ENCODE measurements at regions not wholly inside any gene's neighbourhood (a gene's known extent, or its start where the extent isn't known, plus 50 kb on each side); places are given as distances from the start of the nearest gene placed in this dataset.

- TF ChIP-seq, protein P1, sequence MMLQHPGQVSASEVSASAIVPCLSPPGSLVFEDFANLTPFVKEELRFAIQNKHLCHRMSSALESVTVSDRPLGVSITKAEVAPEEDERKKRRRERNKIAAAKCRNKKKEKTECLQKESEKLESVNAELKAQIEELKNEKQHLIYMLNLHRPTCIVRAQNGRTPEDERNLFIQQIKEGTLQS (IDR thresholded peaks at IDR 0.05), result no peak
- no peak for TF ChIP-seq ZFX (IDR thresholded peaks at IDR 0.05)
- Histone ChIP-seq H3K27ac (ENCODE audit: low read depth, low read length) (no peak overlapping the region), H3K9ac (ENCODE audit: low read length) (no peak overlapping the region), H3K9me2 (ENCODE audit: insufficient read depth) (no peaks in the 10 kb centered on the region), H4K20me1 (ENCODE audit: insufficient read depth) (no peaks in the 10 kb centered on the region), H3K4me1 (ENCODE audit: control insufficient read depth in 1 of 2, insufficient read depth in 2 of 2, low read length in 2 of 2) (no peaks in the 10 kb centered on the region), H3K27me3 (ENCODE audit: insufficient read depth, low read length) (no peaks in the 10 kb centered on the region), H3K36me3 (ENCODE audit: control insufficient read depth in 1 of 2, insufficient read depth in 2 of 2, low read length in 2 of 2) (no peaks in the 10 kb centered on the region), H3K4me2 (ENCODE audit: low read length) (no peak overlapping the region), H3K4me3 (replicated peaks in 1 of 2; ENCODE audit: low read depth in 1 of 2, low read length in 2 of 2) (no peak overlapping the region), H3K79me2 (ENCODE audit: insufficient read depth, low read length) (no peaks in the 10 kb centered on the region), H2AFZ (ENCODE audit: low read depth, low read length, poor library complexity, severe bottlenecking) (no peak overlapping the region), H3K9me3 (ENCODE audit: control insufficient read depth in 1 of 2, insufficient read depth in 1 of 2, low read depth in 1 of 2, low read length in 2 of 2) (peaks cover 20 to 36% of the 10 kb centered on the region in 2 experiments; a peak in 2 of 4 replicates)
- RAD21 ChIA-PET (ENCODE audit: low non-redundant PET in 1 of 2, low total read pairs in 2 of 2, uncharacterized antibody in 2 of 2, unreplicated experiment in 2 of 2), result no interaction called here
- intact Hi-C loops (cut with micrococcal nuclease), result no loop called here
- CTCF ChIA-PET, result no interaction called here
- POLR2A ChIA-PET, result no interaction called here
- BruUV-seq (replicated peaks), result no TSS peak
- DNase-seq (ENCODE audit: low read depth, low spot score) (no peak), ATAC-seq (no peak)
Observed at GRCh38 chr21:21831036-21831435, 832.8 kb downstream of the NCAM2 start.

GRCh38 chr21:21845901-21846300 lies 847.7 kb downstream of the NCAM2 start:
- RAD21 ChIA-PET (ENCODE audit: low non-redundant PET in 1 of 2, low total read pairs in 2 of 2, uncharacterized antibody in 2 of 2, unreplicated experiment in 2 of 2), result no interaction called here
- POLR2A ChIA-PET, result no interaction called here

More at GRCh38 chr21:21845901-21846300, 847.7 kb downstream of the NCAM2 start:
- CTCF ChIA-PET, result no interaction called here
- Histone ChIP-seq H4K20me1 (ENCODE audit: insufficient read depth) (no peaks in the 10 kb centered on the region), H3K27ac (ENCODE audit: low read depth, low read length) (no peak overlapping the region), H3K9ac (ENCODE audit: low read length) (no peak overlapping the region), H2AFZ (ENCODE audit: low read depth, low read length, poor library complexity, severe bottlenecking) (no peak overlapping the region), H3K27me3 (ENCODE audit: insufficient read depth, low read length) (no peaks in the 10 kb centered on the region), H3K4me1 (ENCODE audit: control insufficient read depth in 1 of 2, insufficient read depth in 2 of 2, low read length in 2 of 2) (no peaks in the 10 kb centered on the region), H3K4me2 (ENCODE audit: low read length) (no peak overlapping the region), H3K9me3 (ENCODE audit: control insufficient read depth in 1 of 2, insufficient read depth in 1 of 2, low read depth in 1 of 2, low read length in 2 of 2) (peaks cover 7 to 23% of the 10 kb centered on the region in 2 experiments; a peak in 2 of 4 replicates), H3K79me2 (ENCODE audit: insufficient read depth, low read length) (no peaks in the 10 kb centered on the region), H3K36me3 (ENCODE audit: control insufficient read depth in 1 of 2, insufficient read depth in 2 of 2, low read length in 2 of 2) (no peaks in the 10 kb centered on the region), H3K9me2 (ENCODE audit: insufficient read depth) (no peaks in the 10 kb centered on the region), H3K4me3 (replicated peaks in 1 of 2; ENCODE audit: low read depth in 1 of 2, low read length in 2 of 2) (no peak overlapping the region)
- TF ChIP-seq, protein P1 (IDR thresholded peaks at IDR 0.05), result no peak
- TF ChIP-seq SIN3A (IDR thresholded peaks at IDR 0.05; ENCODE audit: low read depth), result no peak
- no peak for TF ChIP-seq EZH2phosphoT487 (IDR thresholded peaks at IDR 0.05; ENCODE audit: borderline replicate concordance)
- no peak for TF ChIP-seq SRF (IDR thresholded peaks at IDR 0.05; ENCODE audit: low read depth)
- TF ChIP-seq RAD21 (IDR thresholded peaks at IDR 0.05; ENCODE audit: low read depth), result no peak
- intact Hi-C loops (cut with micrococcal nuclease), result no loop called here
- no peak for ATAC-seq
- BruUV-seq (replicated peaks), result no TSS peak
- no peak for DNase-seq (ENCODE audit: low read depth, low spot score)

Measured in HCT116 (cell line).